ENCODE measurements at regions not wholly inside any gene's neighbourhood (a gene's known extent, or its start where the extent isn't known, plus 50 kb on each side); places are given as distances from the start of the nearest gene placed in this dataset.

DNA sequence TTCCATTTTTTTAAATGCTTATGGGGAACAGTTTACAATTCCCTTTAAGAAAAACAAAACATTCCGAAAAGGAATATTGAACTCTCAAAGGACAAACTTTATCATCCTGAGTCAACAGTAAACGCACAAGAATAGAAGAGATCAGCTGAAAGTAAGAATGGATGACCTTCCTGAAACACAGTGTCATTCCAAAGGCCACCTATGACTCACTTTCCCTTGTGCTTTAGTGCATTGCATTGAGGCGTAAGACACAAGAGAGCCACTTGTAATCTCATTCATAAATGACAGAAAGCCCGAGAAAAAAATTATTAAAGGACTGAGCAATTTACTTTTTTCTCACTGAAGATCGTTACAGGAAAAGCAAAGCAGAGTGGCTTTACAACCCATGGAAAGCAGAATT is 1062.4 kb upstream of the DIAPH2 start:
- TF ChIP-seq EZH2phosphoT487 (IDR thresholded peaks at IDR 0.05; ENCODE audit: low read depth): no peak
- TF ChIP-seq, protein P1, sequence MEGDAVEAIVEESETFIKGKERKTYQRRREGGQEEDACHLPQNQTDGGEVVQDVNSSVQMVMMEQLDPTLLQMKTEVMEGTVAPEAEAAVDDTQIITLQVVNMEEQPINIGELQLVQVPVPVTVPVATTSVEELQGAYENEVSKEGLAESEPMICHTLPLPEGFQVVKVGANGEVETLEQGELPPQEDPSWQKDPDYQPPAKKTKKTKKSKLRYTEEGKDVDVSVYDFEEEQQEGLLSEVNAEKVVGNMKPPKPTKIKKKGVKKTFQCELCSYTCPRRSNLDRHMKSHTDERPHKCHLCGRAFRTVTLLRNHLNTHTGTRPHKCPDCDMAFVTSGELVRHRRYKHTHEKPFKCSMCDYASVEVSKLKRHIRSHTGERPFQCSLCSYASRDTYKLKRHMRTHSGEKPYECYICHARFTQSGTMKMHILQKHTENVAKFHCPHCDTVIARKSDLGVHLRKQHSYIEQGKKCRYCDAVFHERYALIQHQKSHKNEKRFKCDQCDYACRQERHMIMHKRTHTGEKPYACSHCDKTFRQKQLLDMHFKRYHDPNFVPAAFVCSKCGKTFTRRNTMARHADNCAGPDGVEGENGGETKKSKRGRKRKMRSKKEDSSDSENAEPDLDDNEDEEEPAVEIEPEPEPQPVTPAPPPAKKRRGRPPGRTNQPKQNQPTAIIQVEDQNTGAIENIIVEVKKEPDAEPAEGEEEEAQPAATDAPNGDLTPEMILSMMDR (IDR thresholded peaks at IDR 0.05; ENCODE audit: low read depth, low read length): no peak
- H3K79me2 ChIP-seq (ENCODE audit: low read length): no peaks in the 10 kb centered on the region
- H4K20me1 ChIP-seq (ENCODE audit: insufficient read depth, low read length): no peaks in the 10 kb centered on the region
- no peaks in the 10 kb centered on the region for H3K9me3 ChIP-seq (ENCODE audit: insufficient read depth, low read length)
- H3K4me3 ChIP-seq (ENCODE audit: low read length): no peak overlapping the region
- H3K4me1 ChIP-seq (ENCODE audit: low read length): no peaks in the 10 kb centered on the region
- H2AFZ ChIP-seq (ENCODE audit: low read depth, low read length): no peak overlapping the region
- H3K36me3 ChIP-seq (replicated peaks; ENCODE audit: low read depth, low read length): no peaks in the 10 kb centered on the region
- no peak overlapping the region for H3K9ac ChIP-seq (ENCODE audit: low read length)
- H3K27ac ChIP-seq (ENCODE audit: low read length): no peak overlapping the region
- H3K27me3 ChIP-seq (ENCODE audit: low read depth, low read length): no peaks in the 10 kb centered on the region
- H3K4me2 ChIP-seq (ENCODE audit: low read length): no peak overlapping the region

DNA sequence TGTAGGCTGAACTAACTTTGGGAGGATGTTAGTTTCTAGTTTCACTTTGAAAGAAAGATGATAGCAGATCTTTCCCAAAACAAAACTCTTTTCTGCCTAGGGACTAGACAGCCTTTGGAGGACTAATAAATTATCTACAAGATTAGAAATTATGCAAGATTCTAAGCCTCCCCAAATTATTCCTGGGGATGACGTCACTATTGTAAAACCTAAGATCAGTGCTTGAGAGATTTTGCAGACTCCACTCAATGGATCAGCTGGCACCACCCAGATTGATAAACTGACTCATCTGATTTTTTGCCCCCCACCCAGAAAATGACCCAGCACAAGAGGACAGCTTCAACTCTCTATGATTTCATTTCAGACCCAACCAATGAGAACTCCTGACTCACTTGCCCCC is 1057.9 kb upstream of the DIAPH2 start:
- Histone ChIP-seq H4K20me1 (ENCODE audit: insufficient read depth, low read length) (no peaks in the 10 kb centered on the region), H3K27me3 (ENCODE audit: low read depth, low read length) (no peaks in the 10 kb centered on the region), H3K9me3 (ENCODE audit: insufficient read depth, low read length) (no peaks in the 10 kb centered on the region), H3K4me3 (ENCODE audit: low read length) (no peak overlapping the region), H3K79me2 (ENCODE audit: low read length) (no peaks in the 10 kb centered on the region), H3K27ac (ENCODE audit: low read length) (no peak overlapping the region), H2AFZ (ENCODE audit: low read depth, low read length) (no peak overlapping the region), H3K4me1 (ENCODE audit: low read length) (no peaks in the 10 kb centered on the region), H3K4me2 (ENCODE audit: low read length) (no peak overlapping the region), H3K9ac (ENCODE audit: low read length) (no peak overlapping the region), H3K36me3 (replicated peaks; ENCODE audit: low read depth, low read length) (no peaks in the 10 kb centered on the region)
- TF ChIP-seq, protein P1 (IDR thresholded peaks at IDR 0.05; ENCODE audit: low read depth, low read length): no peak
- TF ChIP-seq EZH2phosphoT487 (IDR thresholded peaks at IDR 0.05; ENCODE audit: low read depth): no peak

DNA sequence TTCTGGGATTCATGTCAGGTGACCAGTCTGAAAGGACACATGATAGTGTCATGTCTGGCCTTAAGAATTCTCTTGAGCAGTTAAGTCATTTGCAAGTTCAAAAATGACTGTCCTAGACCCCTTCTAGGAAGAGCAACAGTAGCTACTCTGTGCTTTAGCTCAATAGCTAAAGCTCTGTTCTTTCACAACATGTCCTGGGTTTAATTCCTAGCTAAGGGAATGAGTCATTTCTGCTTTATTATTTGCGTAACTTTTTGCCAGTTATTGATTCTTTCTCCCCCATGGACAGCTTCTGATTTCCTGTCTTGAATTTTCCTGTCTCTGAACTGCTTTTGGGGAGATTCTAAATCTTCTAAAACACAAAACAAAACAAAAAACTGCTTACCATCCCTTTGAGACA is 1055.8 kb upstream of the DIAPH2 start:
- Histone ChIP-seq H3K9ac (ENCODE audit: low read length) (no peak overlapping the region), H3K4me1 (ENCODE audit: low read length) (no peaks in the 10 kb centered on the region), H3K36me3 (replicated peaks; ENCODE audit: low read depth, low read length) (no peaks in the 10 kb centered on the region), H3K79me2 (ENCODE audit: low read length) (no peaks in the 10 kb centered on the region), H3K27me3 (ENCODE audit: low read depth, low read length) (no peaks in the 10 kb centered on the region), H3K4me3 (ENCODE audit: low read length) (no peak overlapping the region), H2AFZ (ENCODE audit: low read depth, low read length) (no peak overlapping the region), H4K20me1 (ENCODE audit: insufficient read depth, low read length) (no peaks in the 10 kb centered on the region), H3K4me2 (ENCODE audit: low read length) (no peak overlapping the region), H3K9me3 (ENCODE audit: insufficient read depth, low read length) (no peaks in the 10 kb centered on the region), H3K27ac (ENCODE audit: low read length) (no peak overlapping the region)
- TF ChIP-seq, protein P1 (IDR thresholded peaks at IDR 0.05; ENCODE audit: low read depth, low read length): no peak
- no peak for TF ChIP-seq EZH2phosphoT487 (IDR thresholded peaks at IDR 0.05; ENCODE audit: low read depth)

DNA sequence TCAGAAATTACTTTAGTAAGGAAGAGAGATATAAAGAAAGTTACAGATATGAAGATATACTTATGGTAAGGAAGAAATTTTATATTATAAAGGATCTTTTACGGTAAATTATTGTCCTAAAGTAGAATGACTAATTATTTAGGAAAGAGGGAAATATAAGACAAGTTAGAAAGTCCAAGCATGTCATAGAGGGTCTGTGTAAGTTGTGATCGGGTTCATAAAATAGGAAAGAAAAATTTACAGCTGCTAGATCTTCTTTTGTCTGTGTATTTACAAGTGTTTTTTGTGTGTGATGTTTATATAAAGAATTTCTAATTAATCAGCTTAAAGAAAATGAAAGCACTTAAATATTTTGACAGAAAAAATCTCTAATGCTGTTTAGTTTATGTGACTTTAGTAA is 1054.9 kb upstream of the DIAPH2 start:
- no peaks in the 10 kb centered on the region for H3K9me3 ChIP-seq (ENCODE audit: insufficient read depth, low read length)
- no peaks in the 10 kb centered on the region for H3K4me1 ChIP-seq (ENCODE audit: low read length)
- H3K79me2 ChIP-seq (ENCODE audit: low read length): no peaks in the 10 kb centered on the region
- no peaks in the 10 kb centered on the region for H3K36me3 ChIP-seq (replicated peaks; ENCODE audit: low read depth, low read length)
- TF ChIP-seq, protein P1 (IDR thresholded peaks at IDR 0.05; ENCODE audit: low read depth, low read length): no peak
- no peak for TF ChIP-seq EZH2phosphoT487 (IDR thresholded peaks at IDR 0.05; ENCODE audit: low read depth)
- no peaks in the 10 kb centered on the region for H4K20me1 ChIP-seq (ENCODE audit: insufficient read depth, low read length)
- H3K27ac ChIP-seq (ENCODE audit: low read length): no peak overlapping the region
- H3K27me3 ChIP-seq (ENCODE audit: low read depth, low read length): no peaks in the 10 kb centered on the region
- H3K9ac ChIP-seq (ENCODE audit: low read length): no peak overlapping the region
- H3K4me2 ChIP-seq (ENCODE audit: low read length): no peak overlapping the region
- no peak overlapping the region for H3K4me3 ChIP-seq (ENCODE audit: low read length)
- H2AFZ ChIP-seq (ENCODE audit: low read depth, low read length): no peak overlapping the region
